HCT116 (cell line): ENCODE measurements at regions not wholly inside any gene's neighbourhood (a gene's known extent, or its start where the extent isn't known, plus 50 kb on each side); places are given as distances from the start of the nearest gene placed in this dataset.

Source experiments
- ATAC-seq: fragments of 200-7000 bp; cut with Tn5 transposase; 2 replicates; pipeline ENCODE4 v1.9.1; 2020; ENCODE audit warnings: mild to moderate bottlenecking, moderate library complexity
- BruUV-seq: library from RNA; stranded (reverse); fragments of 400-500 nt; replicated peaks from 2 replicates; lab custom pipeline; 2021; lab: Mats Ljungman, UMichigan
- CTCF ChIA-PET: fragments of 300-600 bp; sonication (Branson Sonifier 250); formaldehyde crosslinking; loops from one replicate; lab custom pipeline; 2021; ENCODE audit warnings: antibody characterized with exemption; lab: Charles Lee
- POLR2A ChIA-PET: fragments of 300-600, 350-600 bp; sonication (Branson Sonifier 250); formaldehyde crosslinking; loops from one replicate; lab custom pipeline; 2021; ENCODE audit warnings: antibody characterized with exemption; lab: Charles Lee
- RAD21 ChIA-PET, 2 experiments: fragments of 300-600 bp; sonication (Branson Sonifier 250); formaldehyde crosslinking; loops; one replicate each; lab custom pipeline; 2023; ENCODE audit warnings: low total read pairs in 2 of 2; ENCODE audit not compliant: uncharacterized antibody in 2 of 2, unreplicated experiment in 2 of 2, low non-redundant PET in 1 of 2; lab: Charles Lee
- DNase-seq: peaks from one replicate; pipeline ENCODE4 v3.0.0-alpha.2; 2010; ENCODE audit warnings: low read depth, low spot score
- H2AFZ ChIP-seq: fragments of 200-600 bp; shearing (Covaris generic), sonication (generic); 2 replicates; pipeline ENCODE4 v1.6.1; 2017; ENCODE audit warnings: low read depth, mixed run types, mixed read lengths, antibody characterized with exemption, low read length; ENCODE audit not compliant: poor library complexity, severe bottlenecking
- H3K27ac ChIP-seq: 2 replicates; pipeline ENCODE4 v1.5.1; 2012; ENCODE audit warnings: low read depth, low read length
- H3K27me3 ChIP-seq: fragments of 200-600 bp; sonication (generic); 2 replicates; pipeline ENCODE4 v1.6.1; 2016; ENCODE audit warnings: mixed run types, low read length, mixed read lengths; ENCODE audit not compliant: insufficient read depth
- H3K36me3 ChIP-seq, 2 experiments: fragments of 200-500 bp in 1 of 2; fragments of 200-600 bp in 1 of 2; sonication (Bioruptor generic) in 1 of 2; sonication (generic) in 1 of 2; 2 replicates each; pipeline versions ENCODE4 v1.5.1 to v1.6.1; 2014 to 2016; ENCODE audit warnings: low read length in 2 of 2, inconsistent platforms in 1 of 2, mixed read lengths in 1 of 2, mixed run types in 1 of 2; ENCODE audit not compliant: insufficient read depth in 2 of 2, control insufficient read depth in 1 of 2
- H3K4me1 ChIP-seq, 2 experiments: fragments of 200-600 bp in 1 of 2; sonication (generic) in 1 of 2; 2 replicates each; pipeline versions ENCODE4 v1.5.1 to v1.6.1; 2012 to 2017; ENCODE audit warnings: low read length in 2 of 2, inconsistent platforms in 1 of 2, mild to moderate bottlenecking in 1 of 2, mixed read lengths in 1 of 2, mixed run types in 1 of 2, moderate library complexity in 1 of 2; ENCODE audit not compliant: insufficient read depth in 2 of 2, control insufficient read depth in 1 of 2
- H3K4me2 ChIP-seq: fragments of 200-600 bp; sonication (generic); 2 replicates; pipeline ENCODE4 v1.6.1; 2017; ENCODE audit warnings: mixed run types, low read length, mixed read lengths
- H3K4me3 ChIP-seq, 2 experiments: fragments of 200-600 bp in 1 of 2; sonication (generic) in 1 of 2; replicated peaks in 1 of 2; 2 replicates each; pipeline ENCODE4 v1.5.1; 2011 to 2016; ENCODE audit warnings: low read length in 2 of 2, control low read depth in 1 of 2, low read depth in 1 of 2, mild to moderate bottlenecking in 1 of 2, mixed read lengths in 1 of 2, mixed run types in 1 of 2
- H3K79me2 ChIP-seq: fragments of 200-600 bp; sonication (generic); 2 replicates; pipeline ENCODE4 v1.6.1; 2017; ENCODE audit warnings: mild to moderate bottlenecking, mixed run types, low read length, moderate library complexity, mixed read lengths; ENCODE audit not compliant: insufficient read depth
- H3K9ac ChIP-seq: fragments of 200-600 bp; sonication (generic); 2 replicates; pipeline ENCODE4 v1.6.1; 2016; ENCODE audit warnings: low read length, mixed read lengths
- H3K9me2 ChIP-seq: fragments of 200-600 bp; sonication (generic), shearing (Covaris generic); 2 replicates; pipeline ENCODE4 v1.6.1; 2017; ENCODE audit warnings: mixed run types, mild to moderate bottlenecking, moderate library complexity; ENCODE audit not compliant: insufficient read depth
- H3K9me3 ChIP-seq, 2 experiments: fragments of 200-500 bp in 1 of 2; fragments of 200-600 bp in 1 of 2; sonication (Bioruptor generic) in 1 of 2; sonication (generic) in 1 of 2; 2 replicates each; pipeline ENCODE4 v1.6.1; 2014 to 2017; ENCODE audit warnings: low read length in 2 of 2, mixed read lengths in 2 of 2, inconsistent platforms in 1 of 2, low read depth in 1 of 2, mild to moderate bottlenecking in 1 of 2, mixed run types in 1 of 2, moderate library complexity in 1 of 2; ENCODE audit not compliant: control insufficient read depth in 1 of 2, insufficient read depth in 1 of 2
- H4K20me1 ChIP-seq: fragments of 200-600 bp; sonication (generic), shearing (Covaris generic); 2 replicates; pipeline ENCODE4 v1.6.1; 2017; ENCODE audit warnings: mixed run types, mild to moderate bottlenecking, moderate library complexity; ENCODE audit not compliant: insufficient read depth
- ATF3 ChIP-seq: IDR thresholded peaks from 2 replicates; pipeline ENCODE4 v1.6.1; 2012
- CBX3 ChIP-seq: IDR thresholded peaks from 2 replicates; pipeline ENCODE4 v1.6.1; 2012; ENCODE audit warnings: low read depth
- CEBPB ChIP-seq: IDR thresholded peaks from 2 replicates; pipeline ENCODE4 v1.6.1; 2012; ENCODE audit warnings: low read depth
- CTCF ChIP-seq, 3 experiments: fragments of 200-600 bp in 1 of 3; sonication (generic) in 1 of 3; IDR thresholded peaks in 2 of 3; conservative IDR thresholded peaks in 1 of 3; 2 replicates each; pipeline ENCODE4 v1.5.1; 2012 to 2017; ENCODE audit warnings: low read depth in 2 of 3, low read length in 2 of 3, antibody characterized with exemption in 1 of 3, borderline replicate concordance in 1 of 3, control low read depth in 1 of 3, mild to moderate bottlenecking in 1 of 3, mixed read lengths in 1 of 3, mixed run types in 1 of 3, moderate library complexity in 1 of 3; ENCODE audit not compliant: insufficient read depth in 1 of 3
- EGR1 ChIP-seq: IDR thresholded peaks from 2 replicates; pipeline ENCODE4 v1.6.1; 2012; ENCODE audit warnings: low read depth
- ELF1 ChIP-seq: IDR thresholded peaks from 2 replicates; pipeline ENCODE4 v1.6.1; 2012; ENCODE audit warnings: low read depth, borderline replicate concordance
- EZH2 ChIP-seq: fragments of 200-600 bp; sonication (generic); IDR thresholded peaks from 2 replicates; pipeline ENCODE4 v1.6.1; 2017; ENCODE audit warnings: antibody characterized with exemption, mixed run types
- EZH2phosphoT487 ChIP-seq: fragments of 200-600 bp; IDR thresholded peaks from 2 replicates; pipeline ENCODE4 v1.6.1; 2018; ENCODE audit warnings: antibody characterized with exemption, borderline replicate concordance
- FOSL1 ChIP-seq: IDR thresholded peaks from 2 replicates; pipeline ENCODE4 v1.6.1; 2012; ENCODE audit warnings: low read depth
- MAX ChIP-seq: IDR thresholded peaks from 2 replicates; pipeline ENCODE4 v1.6.1; 2012
- POLR2A ChIP-seq: IDR thresholded peaks from 2 replicates; pipeline ENCODE4 v1.7.0; 2011; ENCODE audit warnings: borderline replicate concordance; ENCODE audit not compliant: insufficient read depth, insufficient read length; ENCODE audit errors: extremely low read depth
- POLR2AphosphoS5 ChIP-seq: IDR thresholded peaks from 2 replicates; pipeline ENCODE4 v1.6.1; 2011; ENCODE audit warnings: mild to moderate bottlenecking, low read depth, low read length, moderate library complexity
- SIN3A ChIP-seq: IDR thresholded peaks from 2 replicates; pipeline ENCODE4 v1.6.1; 2012; ENCODE audit warnings: low read depth
- SP1 ChIP-seq: IDR thresholded peaks from 2 replicates; pipeline ENCODE4 v1.6.1; 2012; ENCODE audit warnings: low read depth
- TCF7L2 ChIP-seq: IDR thresholded peaks from 2 replicates; pipeline ENCODE4 v1.7.0; 2011; ENCODE audit warnings: borderline replicate concordance, inconsistent platforms; ENCODE audit not compliant: insufficient read depth, insufficient read length; ENCODE audit errors: extremely low read depth
- ZFX ChIP-seq: fragments of 450-650 bp; IDR thresholded peaks from 2 replicates; pipeline ENCODE4 v1.6.1; 2017
- ZNF274 ChIP-seq: fragments of 200-500 bp; sonication (Bioruptor generic); IDR thresholded peaks from 2 replicates; pipeline ENCODE4 v1.6.1; 2014; ENCODE audit warnings: mild to moderate bottlenecking, low read depth, low read length, inconsistent platforms
- intact Hi-C: fragments of 100-400 bp; cut with micrococcal nuclease; formaldehyde crosslinking; loops from 2 replicates; pipeline ENCODE4 v1.10.0; 2022
- TF ChIP-seq, protein P1 (sequence below): IDR thresholded peaks from 2 replicates; pipeline ENCODE4 v1.6.1; 2012; ENCODE audit warnings: low read depth
- TF ChIP-seq, protein P2 (sequence below): IDR thresholded peaks from 2 replicates; pipeline ENCODE4 v1.6.1; 2011; ENCODE audit warnings: mild to moderate bottlenecking, low read length, moderate library complexity; ENCODE audit not compliant: insufficient replicate concordance; ENCODE audit errors: extremely low read depth

DNA sequence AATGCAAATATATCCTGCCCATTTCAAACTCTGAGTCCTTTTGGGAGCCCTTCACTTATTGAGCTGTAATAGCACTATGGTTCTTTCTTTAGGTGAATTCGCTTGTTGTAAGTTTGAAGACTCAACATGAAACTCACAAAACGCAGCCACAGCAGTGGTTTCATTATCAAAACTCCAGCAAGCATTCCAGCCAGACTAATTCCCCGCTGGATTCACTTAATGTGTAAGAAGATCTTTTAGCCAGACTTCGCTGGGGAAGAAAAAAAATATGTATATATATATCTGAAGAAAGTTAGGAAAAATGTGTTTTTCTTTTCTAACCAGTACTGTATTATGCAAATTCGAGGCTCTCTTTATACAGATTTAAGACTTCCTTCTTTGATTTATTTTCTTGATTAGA lies 241.1 kb downstream of the WNT5A start:
- TF ChIP-seq EZH2 = no peak
- TF ChIP-seq CTCF (IDR thresholded peaks at IDR 0.05 in 2 of 3, conservative IDR thresholded peaks at IDR 0.05 in 1 of 3; ENCODE audit: borderline replicate concordance in 1 of 3, insufficient read depth in 1 of 3, low read depth in 2 of 3, low read length in 2 of 3) = no peak
- TF ChIP-seq ZNF274 = no peak
- no peak for TF ChIP-seq SIN3A
- TF ChIP-seq POLR2AphosphoS5 = no peak
- TF ChIP-seq, protein P1, sequence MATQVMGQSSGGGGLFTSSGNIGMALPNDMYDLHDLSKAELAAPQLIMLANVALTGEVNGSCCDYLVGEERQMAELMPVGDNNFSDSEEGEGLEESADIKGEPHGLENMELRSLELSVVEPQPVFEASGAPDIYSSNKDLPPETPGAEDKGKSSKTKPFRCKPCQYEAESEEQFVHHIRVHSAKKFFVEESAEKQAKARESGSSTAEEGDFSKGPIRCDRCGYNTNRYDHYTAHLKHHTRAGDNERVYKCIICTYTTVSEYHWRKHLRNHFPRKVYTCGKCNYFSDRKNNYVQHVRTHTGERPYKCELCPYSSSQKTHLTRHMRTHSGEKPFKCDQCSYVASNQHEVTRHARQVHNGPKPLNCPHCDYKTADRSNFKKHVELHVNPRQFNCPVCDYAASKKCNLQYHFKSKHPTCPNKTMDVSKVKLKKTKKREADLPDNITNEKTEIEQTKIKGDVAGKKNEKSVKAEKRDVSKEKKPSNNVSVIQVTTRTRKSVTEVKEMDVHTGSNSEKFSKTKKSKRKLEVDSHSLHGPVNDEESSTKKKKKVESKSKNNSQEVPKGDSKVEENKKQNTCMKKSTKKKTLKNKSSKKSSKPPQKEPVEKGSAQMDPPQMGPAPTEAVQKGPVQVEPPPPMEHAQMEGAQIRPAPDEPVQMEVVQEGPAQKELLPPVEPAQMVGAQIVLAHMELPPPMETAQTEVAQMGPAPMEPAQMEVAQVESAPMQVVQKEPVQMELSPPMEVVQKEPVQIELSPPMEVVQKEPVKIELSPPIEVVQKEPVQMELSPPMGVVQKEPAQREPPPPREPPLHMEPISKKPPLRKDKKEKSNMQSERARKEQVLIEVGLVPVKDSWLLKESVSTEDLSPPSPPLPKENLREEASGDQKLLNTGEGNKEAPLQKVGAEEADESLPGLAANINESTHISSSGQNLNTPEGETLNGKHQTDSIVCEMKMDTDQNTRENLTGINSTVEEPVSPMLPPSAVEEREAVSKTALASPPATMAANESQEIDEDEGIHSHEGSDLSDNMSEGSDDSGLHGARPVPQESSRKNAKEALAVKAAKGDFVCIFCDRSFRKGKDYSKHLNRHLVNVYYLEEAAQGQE = no peak
- TF ChIP-seq EGR1 = no peak
- TF ChIP-seq CBX3 = no peak
- TF ChIP-seq POLR2A = no peak
- no peak for TF ChIP-seq EZH2phosphoT487
- no peak for TF ChIP-seq ATF3
- TF ChIP-seq, protein P2, sequence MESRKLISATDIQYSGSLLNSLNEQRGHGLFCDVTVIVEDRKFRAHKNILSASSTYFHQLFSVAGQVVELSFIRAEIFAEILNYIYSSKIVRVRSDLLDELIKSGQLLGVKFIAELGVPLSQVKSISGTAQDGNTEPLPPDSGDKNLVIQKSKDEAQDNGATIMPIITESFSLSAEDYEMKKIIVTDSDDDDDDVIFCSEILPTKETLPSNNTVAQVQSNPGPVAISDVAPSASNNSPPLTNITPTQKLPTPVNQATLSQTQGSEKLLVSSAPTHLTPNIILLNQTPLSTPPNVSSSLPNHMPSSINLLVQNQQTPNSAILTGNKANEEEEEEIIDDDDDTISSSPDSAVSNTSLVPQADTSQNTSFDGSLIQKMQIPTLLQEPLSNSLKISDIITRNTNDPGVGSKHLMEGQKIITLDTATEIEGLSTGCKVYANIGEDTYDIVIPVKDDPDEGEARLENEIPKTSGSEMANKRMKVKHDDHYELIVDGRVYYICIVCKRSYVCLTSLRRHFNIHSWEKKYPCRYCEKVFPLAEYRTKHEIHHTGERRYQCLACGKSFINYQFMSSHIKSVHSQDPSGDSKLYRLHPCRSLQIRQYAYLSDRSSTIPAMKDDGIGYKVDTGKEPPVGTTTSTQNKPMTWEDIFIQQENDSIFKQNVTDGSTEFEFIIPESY = no peak
- TF ChIP-seq ZFX = no peak
- no peak for TF ChIP-seq CEBPB
- no peak for TF ChIP-seq ELF1
- TF ChIP-seq TCF7L2 = no peak
- no peak for TF ChIP-seq MAX
- TF ChIP-seq SP1 = no peak
- no peak for TF ChIP-seq FOSL1
- H3K4me2 ChIP-seq = no peak overlapping the region
- no peaks in the 10 kb centered on the region for H3K4me1 ChIP-seq
- ChIA-PET RAD21 (no interaction called here), POLR2A (no interaction called here), CTCF (no interaction called here)
- intact Hi-C loops = no loop called here
- H3K27ac ChIP-seq = no peak overlapping the region
- H3K9ac ChIP-seq = no peak overlapping the region
- H3K27me3 ChIP-seq = no peaks in the 10 kb centered on the region
- no peaks in the 10 kb centered on the region for H3K79me2 ChIP-seq
- no peaks in the 10 kb centered on the region for H4K20me1 ChIP-seq
- no TSS peak for BruUV-seq
- no peaks in the 10 kb centered on the region for H3K36me3 ChIP-seq
- no peak for DNase-seq
- no peak overlapping the region for H3K4me3 ChIP-seq
- no peak for ATAC-seq
- no peak overlapping the region for H2AFZ ChIP-seq
- no peaks in the 10 kb centered on the region for H3K9me2 ChIP-seq
- H3K9me3 ChIP-seq = peaks cover 0 to 12% of the 10 kb centered on the region in 2 experiments; a peak in 2 of 4 replicates
